ENCODE measurements at regions not wholly inside any gene's neighbourhood (a gene's known extent, or its start where the extent isn't known, plus 50 kb on each side); places are given as distances from the start of the nearest gene placed in this dataset.

DNA sequence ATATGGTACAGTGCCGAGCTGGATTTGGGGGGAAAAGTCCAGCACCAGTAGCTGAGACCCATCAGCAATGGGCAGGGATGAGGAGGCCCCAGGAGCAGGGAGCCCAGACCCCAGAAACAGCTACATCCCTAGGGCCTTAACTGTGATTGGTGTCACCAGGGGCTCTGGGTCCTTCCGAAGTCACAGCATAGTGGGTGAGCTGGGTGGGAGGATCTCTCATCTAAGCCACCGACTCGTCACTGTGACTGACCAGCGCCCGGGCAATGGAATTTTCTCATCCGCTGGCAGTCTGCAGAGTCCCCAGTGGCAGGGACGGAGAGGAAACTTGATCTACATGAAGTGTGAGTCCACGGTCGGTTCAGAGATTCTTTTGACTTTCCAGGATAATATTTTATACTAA, 186.5 kb downstream of the SH3BP4 start:
- TF ChIP-seq POLR2A (IDR thresholded peaks at IDR 0.05) (no peak), CTCF (IDR thresholded peaks at IDR 0.05) (no peak)
